Transverse colon (tissue), 4 donors: ENCODE measurements at regions not wholly inside any gene's neighbourhood (a gene's known extent, or its start where the extent isn't known, plus 50 kb on each side); places are given as distances from the start of the nearest gene placed in this dataset.

Experiments
- DNase-seq: peaks from one replicate; pipeline ENCODE4 v3.0.0-alpha.2; 2019
- H3K27ac ChIP-seq, 4 donors: fragments of 200-600 bp; sonication (generic); 2 replicates each; pipeline ENCODE4 v1.5.1; 2016 to 2018; ENCODE audit warnings: inconsistent platforms in 4 of 4
- H3K27me3 ChIP-seq: fragments of 200-600 bp; sonication (generic); 2 replicates; pipeline ENCODE4 v1.5.1; 2017; ENCODE audit warnings: inconsistent platforms
- H3K36me3 ChIP-seq, 4 donors: fragments of 200-600 bp; sonication (generic); 2 replicates each; pipeline ENCODE4 v1.5.1; 2017 to 2019; ENCODE audit warnings: inconsistent platforms in 4 of 4
- H3K4me1 ChIP-seq, 4 donors: fragments of 200-600 bp; sonication (generic); 2 replicates each; pipeline ENCODE4 v1.5.1; 2017 to 2020; ENCODE audit warnings: inconsistent platforms in 4 of 4
- H3K4me3 ChIP-seq, 4 donors: fragments of 200-600 bp; sonication (generic); 1 replicate in 1 of 4; 2 replicates in 3 of 4; pipeline versions ENCODE4 v1.5.1 to v1.6.1; 2017 to 2019; ENCODE audit warnings: inconsistent platforms in 4 of 4
- H3K9me3 ChIP-seq, 2 donors: fragments of 200-600 bp; sonication (generic); 2 replicates each; pipeline ENCODE4 v1.5.1; 2017 to 2019; ENCODE audit warnings: inconsistent platforms in 2 of 2
- CTCF ChIP-seq, 5 experiments: fragments of 200-600 bp in 3 of 5; fragments of 450-650 bp in 2 of 5; sonication (generic) in 3 of 5; IDR thresholded peaks; 1 replicate in 2 of 5; 2 replicates in 3 of 5; pipeline ENCODE4 v1.5.1; 2016 to 2017; ENCODE audit warnings: antibody characterized with exemption in 5 of 5, inconsistent platforms in 3 of 5, mild to moderate bottlenecking in 2 of 5, moderate library complexity in 1 of 5
- EP300 ChIP-seq: sonication (generic); formaldehyde crosslinking; IDR thresholded peaks from one replicate; pipeline ENCODE4 v1.6.1; 2017; ENCODE audit warnings: antibody characterized with exemption, low read depth
- POLR2A ChIP-seq: fragments of 450-650 bp; IDR thresholded peaks from one replicate; pipeline ENCODE4 v1.6.1; 2016; ENCODE audit warnings: antibody characterized with exemption, mild to moderate bottlenecking, moderate library complexity
- POLR2AphosphoS5 ChIP-seq, 3 donors: sonication (generic); formaldehyde crosslinking; IDR thresholded peaks; one replicate each; pipeline ENCODE4 v1.6.1; 2016; ENCODE audit warnings: antibody characterized with exemption in 3 of 3
- WGBS, 2 donors: methylation state at CpG; one replicate each; pipeline ENCODE4 v1.1.5; 2018; ENCODE audit warnings: low coverage in 1 of 2; 5-methylcytosine and 5-hydroxymethylcytosine counted together
- in situ Hi-C, 4 donors: fragments of 200-750 bp; cut with MboI; loops; one replicate each; pipeline versions ENCODE4 v1.15.0 to v1.15.1; 2017; ENCODE audit warnings: low sequenced_read_pairs in 3 of 4, low pct_ligation_motif_present in 1 of 4, low pct_unique_long_range_greater_than_20kb in 1 of 4
- intact Hi-C: fragments of 100-400 bp; cut with DNase I; formaldehyde crosslinking; loops from one replicate; pipeline ENCODE4 v1.15.1; 2023; ENCODE audit warnings: low total_unique reads

GRCh38 chr2:129771418-129772189 lies 207.9 kb upstream of the RAB6C start:
- in situ Hi-C loops, result no loop called here
- no peaks in the 10 kb centered on the region for H3K36me3 ChIP-seq

GRCh38 chr2:129772190-129772579 lies 207.3 kb upstream of the RAB6C start:
- no peak for TF ChIP-seq POLR2A
- no peak for TF ChIP-seq CTCF (IDR thresholded peaks at IDR 0.05)
- TF ChIP-seq POLR2AphosphoS5 (IDR thresholded peaks at IDR 0.05), result no peak
- TF ChIP-seq EP300, result no peak
- in situ Hi-C loops, result no loop called here
- intact Hi-C loops, result no loop called here
- no peak overlapping the region for H3K27ac ChIP-seq
- no peaks in the 10 kb centered on the region for H3K4me1 ChIP-seq
- 67 to 83% methylated on average over 1 to 2 of the region's 2 CpGs for WGBS, 2 donors
- H3K36me3 ChIP-seq, result no peaks in the 10 kb centered on the region
- H3K9me3 ChIP-seq, result no peaks in the 10 kb centered on the region
- DNase-seq, result no peak
- no peaks in the 10 kb centered on the region for H3K27me3 ChIP-seq
- no peak overlapping the region for H3K4me3 ChIP-seq

More at GRCh38 chr2:129771418-129772189, 207.9 kb upstream of the RAB6C start:
- no peaks in the 10 kb centered on the region for H3K27me3 ChIP-seq
- WGBS, 2 donors, result 75 to 78% methylated on average over 2 to 6 of the region's 6 CpGs
- no peak overlapping the region for H3K4me3 ChIP-seq
- DNase-seq, result no peak
- TF ChIP-seq EP300 (no peak), POLR2AphosphoS5 (IDR thresholded peaks at IDR 0.05) (no peak), CTCF (IDR thresholded peaks at IDR 0.05) (no peak), POLR2A (no peak)
- H3K9me3 ChIP-seq, result no peaks in the 10 kb centered on the region
- intact Hi-C loops, result no loop called here
- no peaks in the 10 kb centered on the region for H3K4me1 ChIP-seq
- no peak overlapping the region for H3K27ac ChIP-seq

- 66 to 75% methylated on average over 2 to 3 of the region's 3 CpGs for WGBS, 2 donors
- Histone ChIP-seq H3K27me3 (no peaks in the 10 kb centered on the region), H3K9me3 (no peaks in the 10 kb centered on the region), H3K4me3 (no peak overlapping the region), H3K27ac (no peak overlapping the region), H3K4me1 (no peaks in the 10 kb centered on the region), H3K36me3 (no peaks in the 10 kb centered on the region)
- TF ChIP-seq POLR2AphosphoS5 (IDR thresholded peaks at IDR 0.05), result no peak
- TF ChIP-seq EP300, result no peak
- TF ChIP-seq POLR2A, result no peak
- no peak for TF ChIP-seq CTCF (IDR thresholded peaks at IDR 0.05)
- intact Hi-C loops, result no loop called here
- in situ Hi-C loops, result no loop called here
- no peak for DNase-seq
Measured at GRCh38 chr2:129775952-129776653, 203.4 kb upstream of the RAB6C start.

- in situ Hi-C loops (no loop called here), intact Hi-C loops (no loop called here)
- no peak overlapping the region for H3K27ac ChIP-seq
- TF ChIP-seq POLR2AphosphoS5 (IDR thresholded peaks at IDR 0.05) (no peak), EP300 (no peak), CTCF (IDR thresholded peaks at IDR 0.05) (no peak), POLR2A (no peak)
- no peaks in the 10 kb centered on the region for H3K27me3 ChIP-seq
- H3K4me1 ChIP-seq, result no peaks in the 10 kb centered on the region
- 71 to 92% methylated on average over 2 of the region's 2 CpGs for WGBS, 2 donors
- no peaks in the 10 kb centered on the region for H3K36me3 ChIP-seq
- no peaks in the 10 kb centered on the region for H3K9me3 ChIP-seq
- DNase-seq, result no peak
- no peak overlapping the region for H3K4me3 ChIP-seq
Measured at GRCh38 chr2:129777146-129777545, 202.3 kb upstream of the RAB6C start.
